ENCODE measurements at regions not wholly inside any gene's neighbourhood (a gene's known extent, or its start where the extent isn't known, plus 50 kb on each side); places are given as distances from the start of the nearest gene placed in this dataset.

GRCh38 chrX:97691901-97692455 lies 808.3 kb downstream of the RPA4 start:
- Mint-ChIP-seq H3K4me1 (no peaks in the 10 kb centered on the region), H3K4me3 (no peak overlapping the region), H3K36me3 (no peaks in the 10 kb centered on the region), H3K9me3 (no peaks in the 10 kb centered on the region), H3K27me3 (ENCODE audit: low read depth in 2 of 2) (peaks cover 0 to 14% of the 10 kb centered on the region in 2 donors), H3K27ac (no peak overlapping the region)
- no peak overlapping the region for H3K27ac ChIP-seq (ENCODE audit: low read length)
- H3K4me1 ChIP-seq (ENCODE audit: control insufficient read depth, insufficient read depth, low read length) = no peaks in the 10 kb centered on the region
- no peaks in the 10 kb centered on the region for H3K27me3 ChIP-seq (ENCODE audit: control insufficient read depth, insufficient read depth, low read length)
- 96% methylated on average over 2 of the region's 2 CpGs for WGBS (ENCODE audit: insufficient coverage)
- ATAC-seq (no peak), DNase-seq (no peak)
- H3K36me3 ChIP-seq (ENCODE audit: control insufficient read depth, insufficient read depth, low read length) = no peaks in the 10 kb centered on the region
- no peak overlapping the region for H3K4me3 ChIP-seq (ENCODE audit: low read length)
- TF ChIP-seq CTCF (IDR thresholded peaks at IDR 0.05) = no peak
- intact Hi-C loops (cut with micrococcal nuclease) = no loop called here
- no peaks in the 10 kb centered on the region for H3K9me3 ChIP-seq (ENCODE audit: control insufficient read depth, insufficient read depth, low read length)

GRCh38 chrX:97692575-97692974 lies 808.9 kb downstream of the RPA4 start:
- Histone ChIP-seq H3K27ac (ENCODE audit: low read length) (no peak overlapping the region), H3K9me3 (ENCODE audit: control insufficient read depth, insufficient read depth, low read length) (no peaks in the 10 kb centered on the region), H3K4me3 (ENCODE audit: low read length) (no peak overlapping the region), H3K4me1 (ENCODE audit: control insufficient read depth, insufficient read depth, low read length) (no peaks in the 10 kb centered on the region), H3K36me3 (ENCODE audit: control insufficient read depth, insufficient read depth, low read length) (no peaks in the 10 kb centered on the region), H3K27me3 (ENCODE audit: control insufficient read depth, insufficient read depth, low read length) (no peaks in the 10 kb centered on the region)
- Mint-ChIP-seq H3K9me3 (no peaks in the 10 kb centered on the region), H3K4me1 (no peaks in the 10 kb centered on the region), H3K27ac (no peak overlapping the region), H3K36me3 (no peaks in the 10 kb centered on the region), H3K4me3 (no peak overlapping the region), H3K27me3 (ENCODE audit: low read depth in 2 of 2) (peaks cover 0 to 14% of the 10 kb centered on the region in 2 donors)
- WGBS (ENCODE audit: insufficient coverage) = 86% methylated on average over 1 of the region's 2 CpGs
- DNase-seq = no peak
- TF ChIP-seq CTCF (IDR thresholded peaks at IDR 0.05) = no peak
- intact Hi-C loops (cut with micrococcal nuclease) = no loop called here
- ATAC-seq = no peak

- Mint-ChIP-seq H3K27ac (no peak overlapping the region), H3K9me3 (peaks cover 0 to 2% of the 10 kb centered on the region in 2 donors), H3K4me3 (no peak overlapping the region), H3K36me3 (no peaks in the 10 kb centered on the region), H3K4me1 (no peaks in the 10 kb centered on the region), H3K27me3 (ENCODE audit: low read depth in 2 of 2) (peaks cover 3 to 13% of the 10 kb centered on the region in 2 donors)
- no peak for TF ChIP-seq CTCF (IDR thresholded peaks at IDR 0.05)
- ATAC-seq (no peak), DNase-seq (no peak)
- WGBS (ENCODE audit: insufficient coverage) = 75% methylated on average over 2 of the region's 2 CpGs
- Histone ChIP-seq H3K4me3 (ENCODE audit: low read length) (no peak overlapping the region), H3K36me3 (ENCODE audit: control insufficient read depth, insufficient read depth, low read length) (no peaks in the 10 kb centered on the region), H3K9me3 (ENCODE audit: control insufficient read depth, insufficient read depth, low read length) (no peaks in the 10 kb centered on the region), H3K27me3 (ENCODE audit: control insufficient read depth, insufficient read depth, low read length) (no peaks in the 10 kb centered on the region), H3K4me1 (ENCODE audit: control insufficient read depth, insufficient read depth, low read length) (no peaks in the 10 kb centered on the region), H3K27ac (ENCODE audit: low read length) (no peak overlapping the region)
- intact Hi-C loops (cut with micrococcal nuclease) = no loop called here
Measured at GRCh38 chrX:97700547-97700946, 816.8 kb downstream of the RPA4 start.

- H3K27ac Mint-ChIP-seq = no peak overlapping the region
- TF ChIP-seq CTCF (IDR thresholded peaks at IDR 0.05) = no peak
- Histone ChIP-seq H3K36me3 (ENCODE audit: control insufficient read depth, insufficient read depth, low read length) (no peaks in the 10 kb centered on the region), H3K4me1 (ENCODE audit: control insufficient read depth, insufficient read depth, low read length) (no peaks in the 10 kb centered on the region), H3K27ac (ENCODE audit: low read length) (no peak overlapping the region), H3K9me3 (ENCODE audit: control insufficient read depth, insufficient read depth, low read length) (no peaks in the 10 kb centered on the region), H3K4me3 (ENCODE audit: low read length) (no peak overlapping the region), H3K27me3 (ENCODE audit: control insufficient read depth, insufficient read depth, low read length) (no peaks in the 10 kb centered on the region)
- H3K27me3 Mint-ChIP-seq (ENCODE audit: low read depth in 2 of 2) = peaks cover 0 to 7% of the 10 kb centered on the region in 2 donors
- peaks cover 0 to 2% of the 10 kb centered on the region in 2 donors for H3K9me3 Mint-ChIP-seq
- no peak overlapping the region for H3K4me3 Mint-ChIP-seq
- ATAC-seq (no peak), DNase-seq (no peak)
- 85% methylated on average over 6 of the region's 6 CpGs for WGBS (ENCODE audit: insufficient coverage)
- no peaks in the 10 kb centered on the region for H3K4me1 Mint-ChIP-seq
- intact Hi-C loops (cut with micrococcal nuclease) = no loop called here
- no peaks in the 10 kb centered on the region for H3K36me3 Mint-ChIP-seq
Measured at GRCh38 chrX:97704474-97704873, 820.8 kb downstream of the RPA4 start.

Measured in natural killer cell (primary cell).